Muscle of leg (tissue), 3 donors: ENCODE measurements at regions not wholly inside any gene's neighbourhood (a gene's known extent, or its start where the extent isn't known, plus 50 kb on each side); places are given as distances from the start of the nearest gene placed in this dataset.

ENCODE experiments used
- DNase-seq: peaks from one replicate; pipeline ENCODE4 v3.0.0; 2013
- H3K27ac ChIP-seq: one replicate; pipeline ENCODE4 v1.5.1; 2013; ENCODE audit warnings: mild to moderate bottlenecking, low read length, control low read depth
- H3K27me3 ChIP-seq: one replicate; pipeline ENCODE4 v1.6.1; 2013; ENCODE audit warnings: low read length; ENCODE audit not compliant: control insufficient read depth, insufficient read depth
- H3K36me3 ChIP-seq: one replicate; pipeline ENCODE4 v1.6.1; 2013; ENCODE audit warnings: low read length; ENCODE audit not compliant: control insufficient read depth, insufficient read depth
- H3K4me1 ChIP-seq: one replicate; pipeline ENCODE4 v1.6.1; 2013; ENCODE audit warnings: low read length; ENCODE audit not compliant: control insufficient read depth, insufficient read depth
- H3K4me3 ChIP-seq: one replicate; pipeline ENCODE4 v1.5.1; 2013; ENCODE audit warnings: low read length, control low read depth
- H3K9me3 ChIP-seq: replicated peaks from 2 replicates; pipeline ENCODE4 v1.6.1; 2013; ENCODE audit warnings: low read depth, low read length; ENCODE audit not compliant: control insufficient read depth
- WGBS: methylation state at CpG from one replicate; pipeline ENCODE4 v1.1.5; 2013; ENCODE audit warnings: missing lambda C conversion rate; ENCODE audit not compliant: insufficient coverage; 5-methylcytosine and 5-hydroxymethylcytosine counted together

GRCh38 chr21:41011098-41011731 lies 156.7 kb upstream of the BACE2 start:
- no peaks in the 10 kb centered on the region for H3K27me3 ChIP-seq

GRCh38 chr21:41011951-41012366 lies 156.0 kb upstream of the BACE2 start:
- no peaks in the 10 kb centered on the region for H3K36me3 ChIP-seq
- DNase-seq: peak; percentile 94
- WGBS: 23% methylated on average over 14 of the region's 16 CpGs
- H3K4me1 ChIP-seq: peaks cover 17% of the 10 kb centered on the region
- H3K9me3 ChIP-seq: no peaks in the 10 kb centered on the region
- peak overlapping the region; percentile 92 for H3K27ac ChIP-seq
- no peaks in the 10 kb centered on the region for H3K27me3 ChIP-seq
- no peak overlapping the region for H3K4me3 ChIP-seq

More at GRCh38 chr21:41011098-41011731, 156.7 kb upstream of the BACE2 start:
- Histone ChIP-seq H3K36me3 (no peaks in the 10 kb centered on the region), H3K27ac (peak overlapping the region; percentile 92), H3K9me3 (no peaks in the 10 kb centered on the region), H3K4me1 (peaks cover 17% of the 10 kb centered on the region), H3K4me3 (no peak overlapping the region)
- 12% methylated on average over 10 of the region's 16 CpGs for WGBS
- peak; percentile 90 for DNase-seq

- 65% methylated on average over 3 of the region's 3 CpGs for WGBS
These were observed 155.5 kb upstream of the BACE2 start for GRCh38 chr21:41012425-41012824.

GRCh38 chr21:41016472-41016871 lies 151.5 kb upstream of the BACE2 start:
- H3K4me1 ChIP-seq: peaks cover 6% of the 10 kb centered on the region
- no peaks in the 10 kb centered on the region for H3K27me3 ChIP-seq
- DNase-seq: no peak
- H3K4me3 ChIP-seq: no peak overlapping the region
- no peaks in the 10 kb centered on the region for H3K36me3 ChIP-seq
- no peak overlapping the region for H3K27ac ChIP-seq
- peaks cover 5% of the 10 kb centered on the region for H3K9me3 ChIP-seq
- no CpG with 5 or more reads among the region's 2 CpGs for WGBS

More at GRCh38 chr21:41012425-41012824, 155.5 kb upstream of the BACE2 start:
- Histone ChIP-seq H3K4me3 (no peak overlapping the region), H3K27me3 (no peaks in the 10 kb centered on the region), H3K27ac (peak overlapping the region; percentile 92), H3K36me3 (no peaks in the 10 kb centered on the region), H3K4me1 (peaks cover 17% of the 10 kb centered on the region), H3K9me3 (no peaks in the 10 kb centered on the region)
- no peak for DNase-seq

- Histone ChIP-seq H3K27me3 (no peaks in the 10 kb centered on the region), H3K4me3 (no peak overlapping the region), H3K9me3 (peaks cover 5% of the 10 kb centered on the region), H3K27ac (peak overlapping the region; percentile 35), H3K36me3 (no peaks in the 10 kb centered on the region), H3K4me1 (no peaks in the 10 kb centered on the region)
- no CpG with 5 or more reads among the region's 2 CpGs for WGBS
- DNase-seq: peak; percentile 78
These were observed 149.5 kb upstream of the BACE2 start for GRCh38 chr21:41018431-41018830.

GRCh38 chr21:41023936-41024335 lies 144.0 kb upstream of the BACE2 start:
- DNase-seq: no peak
- Histone ChIP-seq H3K4me1 (peaks cover 10% of the 10 kb centered on the region), H3K27me3 (no peaks in the 10 kb centered on the region), H3K4me3 (no peak overlapping the region), H3K9me3 (no peaks in the 10 kb centered on the region), H3K36me3 (no peaks in the 10 kb centered on the region), H3K27ac (no peak overlapping the region)
- 100% methylated on average over 1 of the region's 7 CpGs for whole genome bisulfite sequencing

- peaks cover 10% of the 10 kb centered on the region for H3K4me1 ChIP-seq
- no peak overlapping the region for H3K4me3 ChIP-seq
- no peak for DNase-seq
- no peaks in the 10 kb centered on the region for H3K36me3 ChIP-seq
- WGBS: 92% methylated on average over 2 of the region's 2 CpGs
- H3K9me3 ChIP-seq: no peaks in the 10 kb centered on the region
- H3K27me3 ChIP-seq: no peaks in the 10 kb centered on the region
- peak overlapping the region; percentile 69 for H3K27ac ChIP-seq
These were observed 143.6 kb upstream of the BACE2 start for GRCh38 chr21:41024341-41024740.

GRCh38 chr21:41024746-41025254 lies 143.2 kb upstream of the BACE2 start:
- peak; percentile 90 for DNase-seq
- Histone ChIP-seq H3K27ac (peak overlapping the region; percentile 69), H3K4me1 (peaks cover 10% of the 10 kb centered on the region), H3K4me3 (no peak overlapping the region), H3K27me3 (no peaks in the 10 kb centered on the region), H3K9me3 (no peaks in the 10 kb centered on the region), H3K36me3 (no peaks in the 10 kb centered on the region)
- 31% methylated on average over 10 of the region's 13 CpGs for WGBS

GRCh38 chr21:41029571-41029970 lies 138.4 kb upstream of the BACE2 start:
- no peaks in the 10 kb centered on the region for H3K27me3 ChIP-seq
- no peak overlapping the region for H3K4me3 ChIP-seq
- no peak overlapping the region for H3K27ac ChIP-seq
- no peaks in the 10 kb centered on the region for H3K9me3 ChIP-seq
- no peaks in the 10 kb centered on the region for H3K36me3 ChIP-seq
- WGBS: 67% methylated on average over 1 of the region's 3 CpGs
- no peak for DNase-seq
- peaks cover 5% of the 10 kb centered on the region for H3K4me1 ChIP-seq

GRCh38 chr21:41031701-41032220 lies 136.2 kb upstream of the BACE2 start:
- Histone ChIP-seq H3K27me3 (no peaks in the 10 kb centered on the region), H3K36me3 (no peaks in the 10 kb centered on the region), H3K4me1 (no peaks in the 10 kb centered on the region), H3K27ac (no peak overlapping the region), H3K4me3 (no peak overlapping the region), H3K9me3 (no peaks in the 10 kb centered on the region)
- DNase-seq: peak; percentile 38
- 60% methylated on average over 2 of the region's 3 CpGs for WGBS
